ENCODE measurements at regions not wholly inside any gene's neighbourhood (a gene's known extent, or its start where the extent isn't known, plus 50 kb on each side); places are given as distances from the start of the nearest gene placed in this dataset.

GRCh38 chr16:52068447-52069074 lies 478.4 kb downstream of the TOX3 start:
- TF ChIP-seq CTCF (IDR thresholded peaks at IDR 0.05) (peak in 1 of 3 experiments; percentile 31), POLR2A (IDR thresholded peaks at IDR 0.05) (no peak)

All from vagina (tissue), 2 donors.